Psoas muscle (tissue), 7 donors: ENCODE measurements at regions not wholly inside any gene's neighbourhood (a gene's known extent, or its start where the extent isn't known, plus 50 kb on each side); places are given as distances from the start of the nearest gene placed in this dataset.
"Not testable (repeated sequence)": the region's sequence is repeated elsewhere in the genome, so short reads cannot be mapped to it uniquely, and the experiment has no call there.

Experiments used
- ATAC-seq, 4 donors: fragments of 200-7000 bp; cut with Tn5 transposase; one replicate each; pipeline ENCODE4 v1.9.1; 2020; ENCODE audit warnings: moderate library complexity in 3 of 4, mild to moderate bottlenecking in 2 of 4
- DNase-seq, 2 donors: peaks; one replicate each; pipeline ENCODE4 v3.0.0-alpha.2; 2020
- H3K27ac ChIP-seq: fragments of 200-600 bp; one replicate; pipeline ENCODE4 v1.8.0; 2022
- H3K27me3 ChIP-seq, 3 donors: fragments of 200-600 bp in 1 of 3; one replicate each; pipeline versions ENCODE4 v1.6.1 to v1.8.0; 2013 to 2022; ENCODE audit warnings: low read length in 2 of 3, mild to moderate bottlenecking in 2 of 3, moderate library complexity in 1 of 3; ENCODE audit not compliant: insufficient read depth in 3 of 3
- H3K36me3 ChIP-seq, 2 donors: fragments of 200-600 bp in 1 of 2; one replicate each; pipeline versions ENCODE4 v1.6.1 to v1.8.0; 2013 to 2022; ENCODE audit warnings: low read depth in 1 of 2, mild to moderate bottlenecking in 1 of 2, moderate library complexity in 1 of 2; ENCODE audit not compliant: insufficient read depth in 1 of 2
- H3K4me1 ChIP-seq: fragments of 200-600 bp; one replicate; pipeline ENCODE4 v1.8.0; 2022
- H3K4me3 ChIP-seq: fragments of 200-600 bp; one replicate; pipeline ENCODE4 v1.8.0; 2022; ENCODE audit warnings: mild to moderate bottlenecking
- H3K9me3 ChIP-seq: fragments of 200-600 bp; one replicate; pipeline ENCODE4 v1.8.0; 2022
- WGBS, 3 donors: extraction: QIAGEN DNeasy Blood & Tissue Kit; methylation state at CpG; one replicate each; pipeline versions ENCODE4 v1.1.6 to v1.1.7; 2013; 5-methylcytosine and 5-hydroxymethylcytosine counted together
- intact Hi-C, 2 donors: fragments of 100-400 bp; cut with DNase I; formaldehyde crosslinking; loops; one replicate each; pipeline versions ENCODE4 v1.11.0 to v1.14.2; 2022
- TF ChIP-seq, protein P1 (sequence below): fragments of 200-600 bp; IDR thresholded peaks from one replicate; pipeline ENCODE4 v1.8.0; 2022; ENCODE audit warnings: antibody characterized with exemption
- donor health status: healthy with polysubstance abuse.
- donor health status: DM: no; HTN: no; CAD: no; lungs with moderate emphysema.
- donor health status: Bipolar disorder and iron deficiency.
- donor health status: healthy.
- donor health status: DM: yes; HTN: yes; CAD: no.
- donor health status: DM: no; HTN: no; CAD: no.
- donor health status: DM: yes; HTN: yes; CAD: no.

DNA sequence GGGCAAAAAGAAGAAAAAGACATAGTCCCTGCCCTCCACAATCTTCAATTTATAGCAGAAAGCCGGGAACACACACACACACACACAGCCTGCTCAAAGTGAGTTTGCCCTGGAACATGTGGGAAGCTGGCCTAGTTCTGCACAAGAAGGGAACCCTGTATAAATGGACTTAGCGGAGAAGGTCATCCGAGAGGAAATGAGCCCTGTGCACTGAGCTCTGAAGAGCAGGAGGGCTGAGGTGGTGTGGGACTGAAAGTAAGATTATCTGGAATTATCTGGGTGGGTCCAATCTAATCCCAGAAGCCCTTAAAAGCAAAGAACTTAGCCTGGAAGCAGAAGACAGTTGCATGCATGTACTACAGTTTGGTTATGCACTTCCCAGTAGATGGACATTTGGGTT is 90.0 kb upstream of the CTSV start:
- H3K27me3 ChIP-seq, result peaks cover 0 to 2% (median 0%) of the 10 kb centered on the region in 3 donors
- DNase-seq (no peak), ATAC-seq (no peak)
- no peak overlapping the region for H3K4me3 ChIP-seq
- H3K4me1 ChIP-seq, result no peaks in the 10 kb centered on the region
- TF ChIP-seq, protein P1, sequence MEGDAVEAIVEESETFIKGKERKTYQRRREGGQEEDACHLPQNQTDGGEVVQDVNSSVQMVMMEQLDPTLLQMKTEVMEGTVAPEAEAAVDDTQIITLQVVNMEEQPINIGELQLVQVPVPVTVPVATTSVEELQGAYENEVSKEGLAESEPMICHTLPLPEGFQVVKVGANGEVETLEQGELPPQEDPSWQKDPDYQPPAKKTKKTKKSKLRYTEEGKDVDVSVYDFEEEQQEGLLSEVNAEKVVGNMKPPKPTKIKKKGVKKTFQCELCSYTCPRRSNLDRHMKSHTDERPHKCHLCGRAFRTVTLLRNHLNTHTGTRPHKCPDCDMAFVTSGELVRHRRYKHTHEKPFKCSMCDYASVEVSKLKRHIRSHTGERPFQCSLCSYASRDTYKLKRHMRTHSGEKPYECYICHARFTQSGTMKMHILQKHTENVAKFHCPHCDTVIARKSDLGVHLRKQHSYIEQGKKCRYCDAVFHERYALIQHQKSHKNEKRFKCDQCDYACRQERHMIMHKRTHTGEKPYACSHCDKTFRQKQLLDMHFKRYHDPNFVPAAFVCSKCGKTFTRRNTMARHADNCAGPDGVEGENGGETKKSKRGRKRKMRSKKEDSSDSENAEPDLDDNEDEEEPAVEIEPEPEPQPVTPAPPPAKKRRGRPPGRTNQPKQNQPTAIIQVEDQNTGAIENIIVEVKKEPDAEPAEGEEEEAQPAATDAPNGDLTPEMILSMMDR, result no peak
- H3K27ac ChIP-seq, result no peak overlapping the region
- intact Hi-C loops, result no loop called here
- no peaks in the 10 kb centered on the region for H3K36me3 ChIP-seq
- no peaks in the 10 kb centered on the region for H3K9me3 ChIP-seq
- WGBS, 3 donors, result 82 to 88% (median 85%) methylated on average over 3 of the region's 3 CpGs

DNA sequence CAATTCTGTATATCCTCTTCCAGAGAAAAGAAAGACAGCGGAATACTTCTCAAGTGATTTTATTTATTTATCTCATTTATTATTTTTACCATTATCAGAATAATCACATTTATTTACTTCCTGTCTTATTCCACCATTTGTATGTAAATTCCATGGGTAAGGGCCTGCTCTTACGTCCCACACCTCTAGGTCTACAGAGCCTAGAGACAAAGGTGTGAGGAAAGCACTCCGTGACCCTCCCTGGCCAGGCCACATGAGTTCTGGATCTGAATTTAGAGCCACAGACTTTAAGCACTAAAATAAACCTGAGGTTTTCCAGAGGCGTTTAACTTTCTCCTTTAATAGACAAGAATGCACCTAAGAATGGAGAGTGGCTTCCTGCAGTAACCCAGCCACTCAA is 85.3 kb upstream of the CTSV start:
- Histone ChIP-seq H3K36me3 (no peaks in the 10 kb centered on the region), H3K27ac (no peak overlapping the region), H3K4me3 (no peak overlapping the region), H3K9me3 (no peaks in the 10 kb centered on the region), H3K27me3 (peaks cover 0 to under 1% (median 0%) of the 10 kb centered on the region in 3 donors), H3K4me1 (no peaks in the 10 kb centered on the region)
- DNase-seq (no peak), ATAC-seq (no peak)
- WGBS, 3 donors, result 67 to 83% (median 79%) methylated on average over 4 of the region's 4 CpGs
- TF ChIP-seq, protein P1, result no peak
- intact Hi-C loops, result no loop called here

DNA sequence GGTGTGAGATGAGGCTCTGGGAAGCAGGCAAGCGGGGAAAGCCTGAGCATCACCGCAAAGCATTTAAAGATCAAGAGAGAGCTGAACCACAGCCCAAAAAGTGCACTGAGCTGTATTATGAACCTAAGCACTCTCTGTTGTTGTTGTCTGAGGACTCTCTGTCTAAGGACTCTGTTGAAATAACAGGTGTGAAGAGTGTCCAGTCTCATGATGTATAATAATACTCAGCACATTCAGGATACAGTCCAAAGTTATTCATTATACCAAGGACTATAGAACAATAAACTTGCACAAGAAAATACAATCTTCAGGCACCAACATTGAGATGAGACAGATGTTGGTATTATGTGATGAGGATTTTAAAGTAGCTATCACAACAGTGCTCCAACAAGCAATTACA is 71.8 kb upstream of the CTSV start:
- H3K4me3 ChIP-seq, result no peak overlapping the region
- TF ChIP-seq, protein P1, result no peak
- H3K27ac ChIP-seq, result no peak overlapping the region
- no peaks in the 10 kb centered on the region for H3K36me3 ChIP-seq
- ATAC-seq (no peak), DNase-seq (no peak)
- intact Hi-C loops, result loop anchor here in 1 of 2 donors (5.0 kb wide), 1 partner anchor 253 kb away; no protein-coding TSS in a partner anchor
- no peaks in the 10 kb centered on the region for H3K27me3 ChIP-seq
- H3K9me3 ChIP-seq, result no peaks in the 10 kb centered on the region
- no peaks in the 10 kb centered on the region for H3K4me1 ChIP-seq
- 67 to 93% (median 90%) methylated on average over 2 of the region's 2 CpGs for WGBS, 3 donors

DNA sequence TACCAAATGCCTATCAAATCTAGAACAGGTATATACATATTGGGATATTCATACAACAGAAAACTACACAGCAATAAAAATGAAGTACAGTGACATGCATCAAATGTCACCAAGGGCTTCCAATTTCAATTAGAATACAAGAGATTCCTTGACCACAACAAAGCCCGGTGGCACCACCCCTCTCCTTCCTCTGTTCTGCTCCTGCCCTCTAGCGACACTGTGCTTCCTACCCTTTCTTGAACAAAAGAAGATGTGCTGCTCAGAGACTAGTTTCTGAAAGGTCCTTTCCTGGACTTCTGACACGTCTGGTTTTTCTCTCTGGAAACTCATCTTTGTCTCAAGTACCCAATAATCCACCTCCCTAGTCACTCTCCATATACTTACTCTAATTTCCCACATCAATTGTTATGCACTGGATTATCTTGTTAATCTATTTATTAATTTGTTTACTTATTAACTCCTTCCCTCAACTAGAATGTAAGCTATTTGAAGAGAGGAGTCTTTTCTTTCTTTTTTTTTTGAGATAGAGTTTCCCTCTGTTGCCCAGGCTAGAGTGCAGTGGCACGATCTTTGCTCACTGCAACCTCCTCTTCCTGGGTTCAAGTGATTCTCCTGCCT is 70.4 kb upstream of the CTSV start:
- Histone ChIP-seq H3K27ac (no peak overlapping the region), H3K9me3 (no peaks in the 10 kb centered on the region), H3K4me1 (no peaks in the 10 kb centered on the region), H3K27me3 (no peaks in the 10 kb centered on the region), H3K4me3 (no peak overlapping the region), H3K36me3 (no peaks in the 10 kb centered on the region)
- peak in 3 of 4 donors; percentile 59 to 89 (median 80) for ATAC-seq
- WGBS, 3 donors, result 23 to 34% (median 25%) methylated on average over 4 of the region's 4 CpGs
- DNase-seq, result no peak
- TF ChIP-seq, protein P1, result peak; percentile 56
- intact Hi-C loops, result loop anchor here in 1 of 2 donors (2.0 kb wide), 1 partner anchor 253 kb away; no protein-coding TSS in a partner anchor

DNA sequence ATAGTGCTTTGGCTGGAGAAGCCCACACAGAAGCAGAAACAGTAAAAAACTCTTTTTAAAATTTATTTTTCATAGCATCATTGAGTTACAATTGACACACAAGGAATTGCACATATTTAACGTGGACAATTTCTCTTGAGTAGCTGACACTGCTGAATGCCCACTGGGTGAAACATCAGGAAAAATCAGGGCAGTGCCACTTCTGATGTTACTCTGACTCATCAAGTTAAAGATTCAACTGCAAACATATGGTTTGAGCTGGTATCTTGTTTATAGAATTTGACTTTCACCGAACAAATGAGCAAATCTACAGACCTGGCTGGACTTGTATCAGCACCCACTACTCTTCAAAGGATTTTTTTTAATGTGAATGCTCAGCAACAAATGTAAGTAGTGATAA is 66.3 kb upstream of the CTSV start:
- not testable (repeated sequence) for H3K27ac ChIP-seq

DNA sequence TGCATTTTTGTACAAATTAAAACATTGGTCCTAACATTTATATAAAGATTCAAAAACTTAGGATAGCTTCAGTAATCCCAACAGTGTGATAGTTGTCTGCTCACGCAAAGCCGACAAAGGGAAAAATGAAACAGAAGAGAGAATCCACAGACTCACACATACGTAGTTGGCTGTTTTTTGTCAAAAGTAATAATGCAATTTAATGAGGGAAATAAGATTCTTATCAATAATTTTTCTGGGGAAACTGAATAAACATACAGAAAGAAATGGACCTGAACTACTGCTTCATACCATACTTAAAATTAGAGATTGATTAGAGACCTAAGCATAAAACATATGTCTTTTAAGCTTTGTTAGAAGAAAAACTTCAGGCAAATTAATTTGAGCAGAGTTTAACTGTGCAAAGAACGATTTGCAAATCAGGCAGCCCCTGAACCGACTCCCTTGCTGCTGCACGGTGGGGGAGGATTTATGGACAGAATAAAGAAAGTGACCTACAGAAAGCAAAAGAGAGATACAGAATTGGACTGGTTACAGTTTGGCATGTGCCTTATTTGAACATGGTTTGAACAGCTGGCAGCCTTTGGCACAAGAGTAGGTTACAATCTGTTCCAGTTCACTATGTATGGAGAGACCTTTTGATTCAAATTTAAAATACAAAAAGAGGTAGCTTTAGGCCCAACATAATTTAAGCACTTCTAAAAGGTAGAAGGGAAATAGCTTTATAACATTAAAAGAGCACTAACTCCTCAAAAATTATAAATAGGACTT is 64.9 kb upstream of the CTSV start:
- DNase-seq, H3K9me3 ChIP-seq, intact Hi-C loops, H3K36me3 ChIP-seq, H3K27me3 ChIP-seq, H3K4me3 ChIP-seq, H3K4me1 ChIP-seq, H3K27ac ChIP-seq, ATAC-seq: not testable (repeated sequence)
- WGBS, 3 donors, result 47 to 63% (median 55%) methylated on average over 6 of the region's 6 CpGs

More for the DNA sequence above, 66.3 kb upstream of the CTSV start:
- WGBS, 3 donors, result 68 to 72% (median 71%) methylated on average over 2 of the region's 2 CpGs
- ATAC-seq, H3K4me3 ChIP-seq, DNase-seq, H3K27me3 ChIP-seq, intact Hi-C loops, H3K36me3 ChIP-seq, H3K9me3 ChIP-seq, H3K4me1 ChIP-seq: not testable (repeated sequence)

DNA sequence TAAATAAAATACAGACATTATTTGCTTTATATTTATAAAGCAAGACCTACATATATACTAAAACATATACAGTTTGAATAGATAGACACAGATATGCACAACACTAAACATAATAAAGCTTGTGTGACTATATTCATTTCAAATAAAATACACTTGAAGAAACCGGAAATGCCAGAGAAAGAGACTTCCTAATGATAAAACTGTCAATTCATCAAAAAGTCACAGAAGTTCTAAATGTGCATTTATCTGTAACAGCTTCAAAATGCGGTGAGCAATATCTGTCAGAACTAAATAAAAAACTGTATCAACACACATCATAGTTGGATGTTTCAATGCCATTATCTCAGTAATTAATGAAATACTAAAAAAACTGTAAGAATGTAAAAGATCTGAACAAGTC is 60.6 kb upstream of the CTSV start:
- H3K9me3 ChIP-seq, H3K27ac ChIP-seq, ATAC-seq, H3K27me3 ChIP-seq, DNase-seq, H3K36me3 ChIP-seq, H3K4me3 ChIP-seq, intact Hi-C loops, H3K4me1 ChIP-seq: not testable (repeated sequence)
- WGBS, 3 donors, result 84 to 88% (median 85%) methylated on average over 2 of the region's 2 CpGs
